GM12891 (cell line): ENCODE measurements at regions not wholly inside any gene's neighbourhood (a gene's known extent, or its start where the extent isn't known, plus 50 kb on each side); places are given as distances from the start of the nearest gene placed in this dataset.

Experiments
- DNase-seq: peaks from one replicate; pipeline ENCODE4 v3.0.0; 2011; ENCODE audit warnings: low spot score; ENCODE audit not compliant: insufficient read length
- FAIRE-seq: peaks from 2 replicates; lab custom pipeline; 2011; peaks lifted over from hg19 to GRCh38; lab: Jason Lieb, UNC
- PAX5 ChIP-seq: IDR thresholded peaks from 2 replicates; pipeline ENCODE4 v1.6.1; 2011; ENCODE audit warnings: low read length, moderate library complexity, mild to moderate bottlenecking; ENCODE audit not compliant: insufficient read depth, severe bottlenecking
- POLR2A ChIP-seq: IDR thresholded peaks from 2 replicates; pipeline ENCODE4 v1.6.1; 2011; ENCODE audit warnings: low read depth, low read length, control low read depth
- POLR2AphosphoS5 ChIP-seq: IDR thresholded peaks from 2 replicates; pipeline ENCODE4 v1.6.1; 2011; ENCODE audit warnings: low read depth, low read length, control low read depth
- POU2F2 ChIP-seq: IDR thresholded peaks from 2 replicates; pipeline ENCODE4 v1.6.1; 2011; ENCODE audit warnings: low read depth, mild to moderate bottlenecking, control low read depth, low read length, moderate library complexity
- SPI1 ChIP-seq: IDR thresholded peaks from 2 replicates; pipeline ENCODE4 v1.6.1; 2011; ENCODE audit warnings: low read depth, low read length, control low read depth
- TAF1 ChIP-seq: IDR thresholded peaks from 2 replicates; pipeline ENCODE4 v1.6.1; 2011; ENCODE audit warnings: low read depth, low read length, control low read depth

DNA sequence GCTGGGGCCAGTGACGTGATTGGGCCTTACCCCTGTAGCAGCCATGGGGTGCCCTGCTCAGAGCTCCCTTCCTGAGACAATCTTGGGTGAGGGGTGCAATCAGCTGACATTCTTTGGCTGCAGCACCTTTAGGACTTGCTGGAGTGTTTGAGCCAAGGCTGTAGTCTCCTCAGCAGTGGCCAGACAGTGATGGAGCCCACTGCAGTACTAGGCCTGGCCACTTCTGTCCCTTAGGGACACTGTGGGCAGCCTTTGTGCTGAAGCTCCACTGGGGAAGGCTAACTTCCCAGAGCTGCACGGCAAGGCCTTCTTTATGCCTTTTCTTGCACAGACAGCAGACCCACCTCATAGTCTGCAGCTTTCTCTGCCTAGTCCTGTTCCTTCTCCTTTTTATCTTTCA is 284.9 kb upstream of the IGF1R start:
- TF ChIP-seq POU2F2 = no peak
- FAIRE-seq = no peak
- DNase-seq = no peak

DNA sequence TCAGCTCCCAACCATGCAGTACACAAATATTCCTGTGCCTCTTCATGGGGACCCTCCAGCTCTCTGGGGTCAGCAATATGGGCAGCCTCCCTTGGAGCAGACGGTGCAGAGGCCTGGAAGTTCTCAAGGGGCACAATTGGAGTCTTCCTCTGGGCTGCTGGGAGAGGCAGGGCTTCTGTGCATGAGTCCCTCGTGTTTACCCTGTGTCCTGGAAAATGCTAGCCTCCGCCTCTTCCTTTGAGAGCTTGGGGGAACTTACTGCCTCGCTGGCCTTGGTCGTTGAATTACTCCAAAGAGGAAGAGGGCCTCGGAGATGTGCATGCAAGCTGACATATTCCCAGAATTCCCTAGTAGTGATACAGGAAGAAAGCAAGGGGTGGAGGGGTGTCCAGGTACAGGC is 284.4 kb upstream of the IGF1R start:
- FAIRE-seq (no peak), DNase-seq (no peak)
- TF ChIP-seq SPI1 (no peak), POLR2AphosphoS5 (no peak), POU2F2 (no peak), PAX5 (no peak), TAF1 (no peak)

DNA sequence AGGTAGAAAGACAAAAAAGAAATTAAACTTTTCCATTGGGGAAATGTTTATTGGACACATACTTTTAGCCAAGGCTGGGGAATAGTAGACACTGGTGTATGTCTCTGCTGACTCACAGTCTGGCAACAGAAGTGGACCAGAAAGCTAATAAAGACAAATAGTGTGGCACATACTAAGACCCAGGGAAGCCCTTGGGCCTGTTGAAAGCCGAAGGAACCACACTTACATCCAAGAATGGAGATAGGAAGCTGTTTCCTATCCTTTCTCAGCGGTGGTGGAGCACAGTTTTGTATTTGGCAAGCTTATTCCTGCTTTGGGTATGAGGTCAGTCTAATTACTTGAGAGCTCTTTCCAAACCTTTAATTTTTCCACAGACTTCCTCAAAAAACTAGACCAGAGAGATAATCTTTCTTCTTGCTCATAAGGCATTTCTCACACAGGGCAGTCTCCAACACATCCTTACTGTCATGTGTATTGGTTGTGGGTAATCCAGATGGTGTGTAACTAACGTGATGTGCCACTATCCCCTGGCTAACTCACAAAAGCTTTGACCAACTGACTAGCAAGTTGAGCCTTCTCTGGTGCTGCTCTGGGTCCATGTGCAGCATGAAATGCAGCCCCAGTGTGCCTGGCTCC is 279.1 kb upstream of the IGF1R start:
- FAIRE-seq (no peak), DNase-seq (no peak)
- TF ChIP-seq POLR2AphosphoS5 (no peak), PAX5 (no peak), POLR2A (no peak), TAF1 (no peak), SPI1 (no peak), POU2F2 (no peak)

DNA sequence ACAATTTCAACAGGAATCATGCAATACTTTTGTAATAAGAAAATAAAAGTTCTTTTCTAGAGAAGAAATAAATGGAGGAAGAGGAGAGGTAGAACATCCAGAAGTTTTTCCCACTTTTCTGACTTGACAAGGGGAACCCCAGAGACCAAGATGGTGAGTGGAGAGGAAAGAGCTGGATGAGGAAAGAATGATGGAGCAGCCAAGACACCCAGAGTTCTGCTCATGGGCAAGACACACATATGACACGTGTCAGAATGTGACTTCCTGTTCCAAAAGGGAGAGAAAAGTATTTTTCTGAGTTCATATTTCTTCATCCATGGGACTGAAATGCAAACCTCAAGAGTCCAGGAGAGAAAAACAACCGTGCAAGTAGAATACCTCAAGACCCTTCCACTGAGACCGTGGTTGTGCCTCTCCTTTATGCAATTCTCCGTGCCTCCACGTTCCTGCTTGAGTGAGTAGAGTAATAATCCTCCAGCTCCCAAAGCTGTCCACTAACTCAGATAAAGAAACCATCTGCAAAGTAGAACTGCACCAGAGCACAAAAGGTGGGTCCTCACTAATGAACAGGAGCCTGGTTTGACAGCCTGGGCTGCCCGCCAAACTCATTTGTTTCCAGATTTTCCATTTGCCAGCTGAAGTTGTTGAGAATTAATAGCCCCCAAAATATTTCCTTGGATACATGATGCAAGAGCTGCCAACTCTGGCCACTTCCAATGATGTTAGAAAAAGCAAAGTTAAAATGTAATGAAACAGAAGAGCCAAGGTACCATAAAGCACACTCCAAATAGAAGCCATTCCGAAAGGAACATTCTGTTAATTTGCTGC is 272.6 kb upstream of the IGF1R start:
- TF ChIP-seq POLR2A = no peak
- no peak for TF ChIP-seq SPI1
- no peak for TF ChIP-seq TAF1
- TF ChIP-seq POU2F2 = no peak
- TF ChIP-seq PAX5 = no peak
- TF ChIP-seq POLR2AphosphoS5 = no peak
- DNase-seq (no peak), FAIRE-seq (no peak)

DNA sequence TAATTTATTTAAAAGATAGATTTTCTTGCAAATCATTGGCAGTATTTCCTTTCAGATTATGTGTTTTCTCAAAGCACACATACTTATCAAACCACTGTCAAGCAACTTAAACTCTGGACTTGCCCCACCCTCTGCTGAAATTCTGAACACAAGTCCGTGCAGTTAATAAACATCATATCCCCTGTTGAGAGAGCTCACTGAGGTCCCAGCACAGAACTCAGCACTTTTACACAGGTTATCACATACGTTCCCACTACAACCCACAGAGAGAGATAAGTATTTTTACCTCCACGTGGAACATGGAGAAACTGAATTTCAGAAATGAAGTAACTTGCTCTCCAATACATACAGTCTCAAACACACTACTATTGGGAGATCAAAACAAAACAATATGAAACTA is 267.6 kb upstream of the IGF1R start:
- no peak for TF ChIP-seq POLR2AphosphoS5
- TF ChIP-seq PAX5 = no peak
- no peak for TF ChIP-seq POLR2A
- no peak for TF ChIP-seq POU2F2
- TF ChIP-seq SPI1 = no peak
- no peak for TF ChIP-seq TAF1
- DNase-seq = no peak
- FAIRE-seq = no peak

DNA sequence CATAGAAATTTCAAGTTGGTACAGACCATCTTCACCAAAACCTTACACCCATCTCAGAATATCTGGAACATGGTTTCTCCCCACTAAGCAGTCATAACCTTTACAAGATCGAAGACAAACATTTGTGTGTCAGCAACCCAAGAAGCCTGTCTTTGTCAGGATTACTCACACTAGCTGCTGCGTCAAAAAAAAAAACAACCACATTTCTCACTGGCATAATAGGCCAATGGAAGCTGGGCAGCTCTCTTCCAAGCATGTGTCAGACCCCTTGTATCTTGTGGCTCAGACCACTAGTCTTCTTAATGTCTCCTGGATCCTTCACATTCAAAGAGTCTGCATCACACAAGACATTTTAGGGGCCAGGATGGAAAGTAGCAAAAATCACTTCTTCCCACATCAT is 266.9 kb upstream of the IGF1R start:
- no peak for TF ChIP-seq PAX5
- no peak for TF ChIP-seq POU2F2
- TF ChIP-seq POLR2AphosphoS5 = no peak
- no peak for TF ChIP-seq SPI1
- TF ChIP-seq POLR2A = no peak
- TF ChIP-seq TAF1 = no peak
- no peak for FAIRE-seq
- no peak for DNase-seq

DNA sequence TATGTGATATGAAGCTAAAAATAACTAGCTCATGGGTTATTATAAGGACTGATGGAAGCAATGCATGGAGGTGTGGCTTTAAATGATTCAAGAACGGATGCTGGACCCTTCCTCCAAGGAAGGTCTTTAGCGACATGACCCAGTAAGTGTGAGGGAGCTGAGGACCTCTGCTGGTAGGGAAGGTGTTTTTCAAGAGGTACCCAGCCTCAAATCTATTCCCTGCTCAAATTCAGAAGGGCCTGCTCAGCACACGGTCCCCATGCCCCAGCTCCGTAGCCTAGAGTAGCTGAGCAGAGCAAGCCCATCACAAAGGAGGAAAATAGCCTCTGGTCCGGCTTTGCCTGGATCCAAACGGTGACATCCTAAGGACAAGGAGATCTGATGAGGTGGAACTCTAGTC is 266.2 kb upstream of the IGF1R start:
- no peak for TF ChIP-seq POLR2AphosphoS5
- TF ChIP-seq POLR2A = no peak
- no peak for TF ChIP-seq PAX5
- no peak for TF ChIP-seq POU2F2
- TF ChIP-seq TAF1 = no peak
- TF ChIP-seq SPI1 = no peak
- no peak for FAIRE-seq
- no peak for DNase-seq

DNA sequence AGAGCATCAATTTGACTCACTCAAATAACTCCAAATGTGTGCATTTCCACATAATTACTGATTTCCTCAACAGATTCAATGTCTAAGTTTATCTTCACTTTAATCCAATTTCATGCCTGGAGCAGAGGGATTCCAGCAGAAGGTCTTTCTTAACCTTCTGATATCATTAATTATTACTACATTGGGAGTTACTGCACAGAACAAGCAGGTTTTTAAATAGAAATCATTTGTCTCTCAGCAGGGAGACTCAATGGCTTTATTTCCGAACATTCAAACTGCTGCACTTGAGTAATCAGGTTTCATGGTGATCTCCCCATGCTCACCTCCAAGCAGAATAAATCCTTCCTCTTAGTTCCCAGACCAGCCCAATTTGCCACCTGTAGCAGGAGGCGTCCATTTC is 264.8 kb upstream of the IGF1R start:
- DNase-seq = no peak
- no peak for TF ChIP-seq POLR2A
- no peak for TF ChIP-seq SPI1
- no peak for TF ChIP-seq TAF1
- no peak for FAIRE-seq

DNA sequence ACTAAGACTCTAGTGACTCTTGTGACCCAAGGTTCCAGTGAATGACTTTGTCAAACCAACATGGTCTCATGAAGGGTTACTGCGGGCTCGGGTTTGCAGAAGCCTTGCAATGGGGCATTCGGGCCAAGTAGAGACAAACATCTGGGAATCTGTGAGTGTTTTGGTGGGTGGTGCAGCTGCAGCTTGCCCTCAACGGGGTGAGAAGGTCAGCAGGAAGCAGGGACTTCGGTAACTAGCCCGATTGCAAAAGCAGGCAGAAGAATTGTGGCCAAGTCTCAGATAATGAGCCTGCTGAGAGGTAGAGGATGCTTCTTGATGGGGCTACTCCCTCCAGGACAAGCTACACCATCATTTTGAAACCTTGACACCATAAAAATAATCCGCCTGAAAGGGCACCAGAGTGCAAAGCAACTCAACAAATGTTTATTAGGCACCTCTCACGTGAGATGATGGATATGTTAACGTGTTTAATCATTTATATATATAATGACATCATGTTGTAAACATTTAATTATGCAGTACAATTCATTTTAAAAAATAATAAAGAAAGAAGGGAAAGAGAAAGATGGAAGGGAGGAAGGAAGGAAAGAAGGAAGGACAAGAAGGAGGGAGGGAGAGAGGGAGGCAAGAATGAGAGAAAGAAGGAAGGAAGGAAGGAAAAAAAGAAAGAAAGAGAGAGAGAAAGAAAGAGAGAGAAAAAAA is 263.9 kb upstream of the IGF1R start:
- FAIRE-seq = no peak
- no peak for DNase-seq
- TF ChIP-seq POLR2AphosphoS5 (no peak), SPI1 (no peak), POLR2A (no peak), POU2F2 (no peak), TAF1 (no peak), PAX5 (no peak)

DNA sequence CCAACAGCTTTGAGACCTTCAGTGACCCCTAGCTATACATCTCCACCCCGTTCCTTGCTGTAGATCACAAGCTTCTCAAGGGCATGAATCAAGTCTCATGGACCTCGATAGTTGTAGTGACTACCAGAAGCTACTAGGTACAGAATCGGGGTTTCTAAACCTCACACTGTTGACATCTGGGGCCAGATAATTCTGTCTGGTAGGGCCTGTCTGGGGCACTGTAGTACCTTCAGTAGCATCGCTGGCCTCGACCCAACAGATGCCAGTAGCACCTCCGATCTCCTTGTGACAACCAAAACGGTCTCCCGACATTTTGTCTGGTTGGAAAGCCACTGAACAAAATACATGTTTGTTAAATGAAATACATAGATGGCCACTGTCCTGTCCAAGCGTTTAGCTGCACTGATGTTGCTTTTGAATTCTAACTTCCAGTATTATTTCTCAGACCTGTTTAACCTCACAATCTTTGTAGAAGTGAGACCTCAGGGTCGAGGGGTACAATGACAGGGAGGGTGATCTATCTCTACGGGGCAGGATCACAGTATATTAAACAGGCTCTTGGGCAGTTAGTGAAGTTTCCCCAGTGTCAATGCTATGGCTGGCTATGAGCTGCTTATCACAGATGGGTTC is 262.5 kb upstream of the IGF1R start:
- no peak for FAIRE-seq
- no peak for DNase-seq
- TF ChIP-seq POU2F2 = no peak
- no peak for TF ChIP-seq POLR2AphosphoS5
